Esophagus muscularis mucosa (tissue), 4 donors: ENCODE measurements at regions not wholly inside any gene's neighbourhood (a gene's known extent, or its start where the extent isn't known, plus 50 kb on each side); places are given as distances from the start of the nearest gene placed in this dataset.

Experiments used
- DNase-seq: peaks from one replicate; pipeline ENCODE4 v3.0.0-alpha.2; 2017; ENCODE audit errors: extremely low spot score
- H3K27ac ChIP-seq, 4 donors: fragments of 200-600 bp; sonication (generic); replicated peaks in 1 of 4; 1 replicate in 3 of 4; 2 replicates in 1 of 4; pipeline ENCODE4 v1.5.1; 2016 to 2019; ENCODE audit warnings: mild to moderate bottlenecking in 1 of 4
- H3K27me3 ChIP-seq, 4 donors: fragments of 200-600 bp; sonication (generic); one replicate each; pipeline versions ENCODE4 v1.5.1 to v1.6.0; 2016 to 2019
- H3K36me3 ChIP-seq, 4 donors: fragments of 200-600 bp; sonication (generic); one replicate each; pipeline ENCODE4 v1.5.1; 2016 to 2019
- H3K4me1 ChIP-seq, 4 donors: fragments of 200-600 bp; sonication (generic); one replicate each; pipeline ENCODE4 v1.5.1; 2016 to 2019
- H3K4me3 ChIP-seq, 4 donors: fragments of 200-600 bp; sonication (generic); 1 replicate in 2 of 4; 2 replicates in 2 of 4; pipeline ENCODE4 v1.5.1; 2016 to 2019; ENCODE audit warnings: mild to moderate bottlenecking in 4 of 4, moderate library complexity in 1 of 4
- H3K9me3 ChIP-seq, 4 donors: fragments of 200-600 bp; sonication (generic); 1 replicate in 3 of 4; 2 replicates in 1 of 4; pipeline ENCODE4 v1.5.1; 2016 to 2019
- CTCF ChIP-seq, 3 experiments: fragments of 200-600 bp in 2 of 3; fragments of 450-650 bp in 1 of 3; sonication (generic) in 2 of 3; IDR thresholded peaks; one replicate each; pipeline ENCODE4 v1.5.1; 2017 to 2019; ENCODE audit warnings: antibody characterized with exemption in 3 of 3, mild to moderate bottlenecking in 2 of 3, moderate library complexity in 1 of 3
- EP300 ChIP-seq: sonication (generic); formaldehyde crosslinking; IDR thresholded peaks from one replicate; pipeline ENCODE4 v1.6.1; 2017; ENCODE audit warnings: antibody characterized with exemption
- POLR2A ChIP-seq: fragments of 450-650 bp; IDR thresholded peaks from one replicate; pipeline ENCODE4 v1.6.1; 2017; ENCODE audit warnings: antibody characterized with exemption, moderate library complexity, mild to moderate bottlenecking, low read depth
- POLR2AphosphoS5 ChIP-seq, 2 donors: sonication (generic); formaldehyde crosslinking; IDR thresholded peaks; one replicate each; pipeline ENCODE4 v1.6.1; 2017; ENCODE audit warnings: antibody characterized with exemption in 2 of 2
- WGBS: methylation state at CpG from one replicate; pipeline ENCODE4 v1.1.5; 2018; 5-methylcytosine and 5-hydroxymethylcytosine counted together
- intact Hi-C: fragments of 100-400 bp; cut with DNase I; formaldehyde crosslinking; loops from one replicate; pipeline ENCODE4 v1.15.1; 2023

GRCh38 chr12:20040184-20040583 lies 328.2 kb upstream of the PDE3A start:
- H3K36me3 ChIP-seq, result no peaks in the 10 kb centered on the region
- no peak overlapping the region for H3K27ac ChIP-seq
- TF ChIP-seq EP300 (no peak), CTCF (IDR thresholded peaks at IDR 0.05) (no peak), POLR2AphosphoS5 (IDR thresholded peaks at IDR 0.05) (no peak), POLR2A (no peak)
- no peaks in the 10 kb centered on the region for H3K9me3 ChIP-seq
- no peaks in the 10 kb centered on the region for H3K27me3 ChIP-seq
- H3K4me1 ChIP-seq, result peaks cover 0 to 14% (median 9%) of the 10 kb centered on the region in 4 donors
- intact Hi-C loops, result no loop called here
- H3K4me3 ChIP-seq, result no peak overlapping the region
- DNase-seq, result no peak
- 52% methylated on average over 2 of the region's 2 CpGs for WGBS

DNA sequence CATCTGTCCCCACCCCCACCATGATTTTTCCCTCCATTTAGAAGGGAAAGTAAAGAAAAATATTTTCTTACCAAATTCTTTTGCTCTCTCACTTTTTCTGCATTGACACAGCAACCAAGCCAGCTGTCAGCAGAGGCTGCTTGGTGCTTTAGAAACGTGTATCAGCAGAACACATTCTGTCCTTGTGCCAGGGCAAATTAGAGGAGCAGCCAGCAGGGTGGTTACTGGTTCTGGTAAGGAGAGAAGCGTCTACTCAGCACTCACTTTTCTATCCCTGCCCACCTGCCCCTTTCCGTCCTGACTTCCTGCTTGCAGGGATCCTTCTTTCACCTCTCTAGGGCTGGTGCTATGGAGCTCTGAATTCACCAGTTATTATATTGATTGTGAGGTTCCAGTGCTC lies 327.5 kb upstream of the PDE3A start:
- Histone ChIP-seq H3K36me3 (no peaks in the 10 kb centered on the region), H3K4me3 (no peak overlapping the region), H3K27me3 (no peaks in the 10 kb centered on the region), H3K9me3 (no peaks in the 10 kb centered on the region), H3K4me1 (peaks cover 0 to 14% (median 9%) of the 10 kb centered on the region in 4 donors), H3K27ac (no peak overlapping the region)
- intact Hi-C loops, result no loop called here
- 44% methylated on average over 3 of the region's 3 CpGs for WGBS
- no peak for DNase-seq
- no peak for TF ChIP-seq POLR2AphosphoS5 (IDR thresholded peaks at IDR 0.05)

GRCh38 chr12:20044351-20044750 lies 324.0 kb upstream of the PDE3A start:
- Histone ChIP-seq H3K27ac (no peak overlapping the region), H3K4me1 (peaks cover 0 to 14% (median 9%) of the 10 kb centered on the region in 4 donors), H3K36me3 (no peaks in the 10 kb centered on the region), H3K9me3 (no peaks in the 10 kb centered on the region), H3K27me3 (no peaks in the 10 kb centered on the region), H3K4me3 (no peak overlapping the region)
- 79% methylated on average over 1 of the region's 1 CpG for WGBS
- no peak for DNase-seq
- TF ChIP-seq EP300 (no peak), POLR2A (no peak)
- intact Hi-C loops, result no loop called here

GRCh38 chr12:20044846-20045245 lies 323.5 kb upstream of the PDE3A start:
- WGBS, result 55% methylated on average over 3 of the region's 3 CpGs

GRCh38 chr12:20047901-20048300 lies 320.4 kb upstream of the PDE3A start:
- no peaks in the 10 kb centered on the region for H3K36me3 ChIP-seq
- H3K4me1 ChIP-seq, result peaks cover 0 to 11% (median 4%) of the 10 kb centered on the region in 4 donors
- H3K27me3 ChIP-seq, result no peaks in the 10 kb centered on the region
- TF ChIP-seq EP300, result no peak
- TF ChIP-seq POLR2A, result no peak
- no peak for TF ChIP-seq POLR2AphosphoS5 (IDR thresholded peaks at IDR 0.05)
- TF ChIP-seq CTCF (IDR thresholded peaks at IDR 0.05), result no peak
- no peak overlapping the region for H3K27ac ChIP-seq
- no peak overlapping the region for H3K4me3 ChIP-seq
- WGBS, result 93% methylated on average over 3 of the region's 3 CpGs
- intact Hi-C loops, result no loop called here
- no peaks in the 10 kb centered on the region for H3K9me3 ChIP-seq
- no peak for DNase-seq

More at GRCh38 chr12:20044846-20045245, 323.5 kb upstream of the PDE3A start:
- Histone ChIP-seq H3K36me3 (no peaks in the 10 kb centered on the region), H3K9me3 (no peaks in the 10 kb centered on the region), H3K27me3 (no peaks in the 10 kb centered on the region), H3K27ac (peak overlapping the region in 1 of 4 donors; percentile 21), H3K4me1 (peaks cover 0 to 14% (median 9%) of the 10 kb centered on the region in 4 donors), H3K4me3 (no peak overlapping the region)
- DNase-seq, result no peak
- TF ChIP-seq EP300 (no peak), POLR2AphosphoS5 (IDR thresholded peaks at IDR 0.05) (no peak)
- intact Hi-C loops, result no loop called here

DNA sequence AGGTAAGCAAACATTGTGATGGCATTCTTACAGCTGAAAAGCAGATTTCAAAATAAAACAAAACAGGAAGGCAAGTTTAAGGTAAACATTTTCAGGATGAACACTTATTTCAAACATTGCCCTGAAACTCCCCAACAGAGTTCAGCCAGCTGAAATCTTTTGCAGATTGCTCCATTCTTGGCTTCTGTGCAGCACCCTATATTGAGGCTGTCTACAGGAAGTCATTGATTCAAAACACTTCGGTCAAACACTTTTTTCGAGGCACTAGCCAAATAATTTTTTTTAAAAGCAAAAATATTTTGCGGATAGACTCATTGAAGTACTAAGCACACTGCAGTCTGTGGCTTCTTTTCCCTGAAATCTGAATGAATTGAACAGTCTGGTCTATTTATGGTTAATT lies 318.1 kb upstream of the PDE3A start:
- H3K36me3 ChIP-seq, result no peaks in the 10 kb centered on the region
- H3K4me1 ChIP-seq, result peaks cover 0 to 8% (median 0%) of the 10 kb centered on the region in 4 donors
- H3K9me3 ChIP-seq, result no peaks in the 10 kb centered on the region
- H3K27me3 ChIP-seq, result no peaks in the 10 kb centered on the region
- no peak overlapping the region for H3K27ac ChIP-seq
- intact Hi-C loops, result no loop called here
- 50% methylated on average over 3 of the region's 3 CpGs for WGBS
- H3K4me3 ChIP-seq, result no peak overlapping the region
- no peak for DNase-seq
- TF ChIP-seq CTCF (IDR thresholded peaks at IDR 0.05), result no peak
